WTC11 (cell line): ENCODE measurements at regions not wholly inside any gene's neighbourhood (a gene's known extent, or its start where the extent isn't known, plus 50 kb on each side); places are given as distances from the start of the nearest gene placed in this dataset.
A peak's percentile ranks its signal among the peaks of the same experiment; 100 is the strongest.
"Not testable (repeated sequence)": the region's sequence is repeated elsewhere in the genome, so short reads cannot be mapped to it uniquely, and the experiment has no call there.

Experiments used
- ATAC-seq: fragments of 200-7000 bp; cut with Tn5 transposase; 2 replicates; pipeline ENCODE4 v1.10.0; 2021; ENCODE audit warnings: mild to moderate bottlenecking, moderate library complexity
- CTCF ChIA-PET: fragments of 300-600 bp; sonication (Branson Sonifier 250); formaldehyde crosslinking; loops from one replicate; lab custom pipeline; 2021; ENCODE audit warnings: antibody characterized with exemption; lab: Charles Lee
- POLR2A ChIA-PET: fragments of 350-600 bp; sonication (Branson Sonifier 250); formaldehyde crosslinking; loops from one replicate; lab custom pipeline; 2021; ENCODE audit warnings: antibody characterized with exemption; lab: Charles Lee
- DNase-seq: peaks from one replicate; pipeline ENCODE4 v3.0.0; 2021; ENCODE audit warnings: low spot score
- H3K27ac Mint-ChIP-seq: 2 replicates; pipeline ENCODE4 v1.8.0; 2021; ENCODE audit warnings: mixed read lengths
- H3K27me3 Mint-ChIP-seq: 2 replicates; pipeline ENCODE4 v1.8.0; 2021; ENCODE audit warnings: low read depth, mild to moderate bottlenecking, moderate library complexity, mixed read lengths
- H3K36me3 Mint-ChIP-seq: 2 replicates; pipeline ENCODE4 v1.8.0; 2021; ENCODE audit warnings: mixed read lengths
- H3K4me1 Mint-ChIP-seq: 2 replicates; pipeline ENCODE4 v1.8.0; 2022; ENCODE audit warnings: mixed read lengths
- H3K4me3 Mint-ChIP-seq: 2 replicates; pipeline ENCODE4 v1.8.0; 2021; ENCODE audit warnings: mild to moderate bottlenecking, moderate library complexity, mixed read lengths
- H3K9me3 Mint-ChIP-seq: 2 replicates; pipeline ENCODE4 v1.8.0; 2021; ENCODE audit warnings: mixed read lengths
- ATF1 ChIP-seq: sonication (generic); formaldehyde crosslinking; IDR thresholded peaks from 2 replicates; pipeline ENCODE4 v1.8.1; 2023; ENCODE audit warnings: mild to moderate bottlenecking, moderate library complexity, missing genetic modification reagents
- ATF2 ChIP-seq: sonication (generic); formaldehyde crosslinking; IDR thresholded peaks from 2 replicates; pipeline ENCODE4 v1.8.1; 2022; ENCODE audit warnings: low read depth, missing genetic modification reagents, borderline replicate concordance
- ATF3 ChIP-seq: sonication (generic); formaldehyde crosslinking; conservative IDR thresholded peaks from 2 replicates; pipeline ENCODE4 v1.8.1; 2022; ENCODE audit warnings: mild to moderate bottlenecking, missing genetic modification reagents
- CDX4 ChIP-seq: fragments of 250-450 bp; sonication (Bioruptor Pico); IDR thresholded peaks from 2 replicates; pipeline ENCODE4 v1.9.0; 2021; ENCODE audit warnings: moderate library complexity, mild to moderate bottlenecking, inconsistent platforms, borderline replicate concordance
- E2F5 ChIP-seq: sonication (generic); formaldehyde crosslinking; IDR thresholded peaks from 2 replicates; pipeline ENCODE4 v1.8.1; 2022; ENCODE audit warnings: mild to moderate bottlenecking, moderate library complexity, missing genetic modification reagents
- ELF4 ChIP-seq: sonication (generic); formaldehyde crosslinking; IDR thresholded peaks from 2 replicates; pipeline ENCODE4 v1.8.1; 2022; ENCODE audit warnings: low read depth, mild to moderate bottlenecking, moderate library complexity, missing genetic modification reagents
- ESRRA ChIP-seq: sonication (generic); formaldehyde crosslinking; IDR thresholded peaks from 2 replicates; pipeline ENCODE4 v1.8.1; 2022; ENCODE audit warnings: mild to moderate bottlenecking, missing genetic modification reagents, borderline replicate concordance
- GRHL2 ChIP-seq: fragments of 250-450 bp; sonication (Bioruptor Pico); IDR thresholded peaks from 2 replicates; pipeline ENCODE4 v1.8.0; 2022; ENCODE audit warnings: mild to moderate bottlenecking, moderate library complexity; ENCODE audit not compliant: insufficient replicate concordance, severe bottlenecking
- IRF1 ChIP-seq: sonication (generic); formaldehyde crosslinking; IDR thresholded peaks from 2 replicates; pipeline ENCODE4 v1.8.0; 2023; ENCODE audit warnings: missing genetic modification reagents
- NFE2L1 ChIP-seq: sonication (generic); formaldehyde crosslinking; IDR thresholded peaks from 2 replicates; pipeline ENCODE4 v1.8.1; 2023; ENCODE audit warnings: missing genetic modification reagents
- PRDM15 ChIP-seq: sonication (generic); formaldehyde crosslinking; IDR thresholded peaks from 2 replicates; pipeline ENCODE4 v1.8.0; 2022; ENCODE audit warnings: missing genetic modification reagents
- PREB ChIP-seq: sonication (generic); formaldehyde crosslinking; IDR thresholded peaks from 2 replicates; pipeline ENCODE4 v1.8.1; 2022; ENCODE audit warnings: mild to moderate bottlenecking, missing genetic modification reagents, moderate library complexity, borderline replicate concordance
- SMAD4 ChIP-seq: sonication (generic); formaldehyde crosslinking; IDR thresholded peaks from 2 replicates; pipeline ENCODE4 v1.8.0; 2022; ENCODE audit warnings: mild to moderate bottlenecking, missing genetic modification reagents
- SP1 ChIP-seq: sonication (generic); formaldehyde crosslinking; conservative IDR thresholded peaks from 2 replicates; pipeline ENCODE4 v1.8.1; 2022; ENCODE audit warnings: missing genetic modification reagents
- ZNF263 ChIP-seq: sonication (generic); formaldehyde crosslinking; IDR thresholded peaks from 2 replicates; pipeline ENCODE4 v1.8.1; 2022; ENCODE audit warnings: low read depth, mild to moderate bottlenecking, moderate library complexity, missing genetic modification reagents
- ZNF396 ChIP-seq: fragments of 250-450 bp; sonication (Bioruptor Pico); IDR thresholded peaks from 2 replicates; pipeline ENCODE4 v1.8.0; 2021; ENCODE audit warnings: mild to moderate bottlenecking, moderate library complexity, borderline replicate concordance
- ZNF512 ChIP-seq: sonication (generic); formaldehyde crosslinking; IDR thresholded peaks from 2 replicates; pipeline ENCODE4 v1.8.1; 2022; ENCODE audit warnings: missing genetic modification reagents, borderline replicate concordance

- no peak for TF ChIP-seq E2F5 (CRISPR knock-in tag)
- no peak for TF ChIP-seq GRHL2 (CRISPR knock-in tag)
- TF ChIP-seq ESRRA (CRISPR knock-in tag), result no peak
- TF ChIP-seq ZNF396 (CRISPR knock-in tag), result no peak
- no peak for TF ChIP-seq SMAD4 (CRISPR knock-in tag)
Measured at GRCh38 chrX:53767544-53767943, 81.0 kb upstream of the HUWE1 start (continued).

GRCh38 chrX:53757181-53757580 lies 70.7 kb upstream of the HUWE1 start:
- H3K27me3 Mint-ChIP-seq, H3K4me3 Mint-ChIP-seq, DNase-seq, H3K27ac Mint-ChIP-seq, H3K36me3 Mint-ChIP-seq, H3K9me3 Mint-ChIP-seq: not testable (repeated sequence)
- H3K4me1 Mint-ChIP-seq, result peaks cover 16% of the 10 kb centered on the region
- peak; percentile 87 for ATAC-seq
- ChIA-PET POLR2A (interaction anchor here (0.7 to 1.2 kb wide), 2 partner anchors 71 to 641 kb away, joined by 9 to 11 read pairs; partner anchors contain the start of gene HUWE1), CTCF (interaction anchor here (0.7 kb wide), 2 partner anchors 76 to 103 kb away, joined by 3 to 4 read pairs; no protein-coding TSS in a partner anchor)

GRCh38 chrX:53746718-53747117 lies 60.2 kb upstream of the HUWE1 start:
- Mint-ChIP-seq H3K4me3 (no peak overlapping the region), H3K27ac (no peak overlapping the region), H3K36me3 (no peaks in the 10 kb centered on the region), H3K9me3 (no peaks in the 10 kb centered on the region), H3K4me1 (no peaks in the 10 kb centered on the region), H3K27me3 (no peaks in the 10 kb centered on the region)
- POLR2A ChIA-PET, result no interaction called here
- no peak for TF ChIP-seq SP1 (CRISPR knock-in tag)
- no peak for TF ChIP-seq ELF4 (CRISPR knock-in tag)
- no peak for TF ChIP-seq ZNF512 (CRISPR knock-in tag)
- TF ChIP-seq ZNF263 (CRISPR knock-in tag), result no peak
- TF ChIP-seq PRDM15 (CRISPR knock-in tag), result no peak
- no peak for TF ChIP-seq PREB (CRISPR knock-in tag)
- TF ChIP-seq GRHL2 (CRISPR knock-in tag), result no peak
- no peak for TF ChIP-seq IRF1
- no peak for TF ChIP-seq CDX4 (CRISPR knock-in tag)
- TF ChIP-seq ATF1 (CRISPR knock-in tag), result no peak
- TF ChIP-seq ATF3, result no peak
- TF ChIP-seq NFE2L1 (CRISPR knock-in tag), result no peak
- no peak for TF ChIP-seq ATF2
- ATAC-seq (no peak), DNase-seq (no peak)
- CTCF ChIA-PET, result no interaction called here
